ENCODE measurements at regions not wholly inside any gene's neighbourhood (a gene's known extent, or its start where the extent isn't known, plus 50 kb on each side); places are given as distances from the start of the nearest gene placed in this dataset.

- no peak for DNase-seq (ENCODE audit: low read depth)
- no peak for TF ChIP-seq CTCF (IDR thresholded peaks at IDR 0.05; ENCODE audit: insufficient read depth, low read depth, low read length, missing control alignments)
- H3K4me3 ChIP-seq (ENCODE audit: low read depth, low read length): no peak overlapping the region
These were observed 980.1 kb upstream of the POU3F3 start for GRCh38 chr2:103873716-103874351.

DNA sequence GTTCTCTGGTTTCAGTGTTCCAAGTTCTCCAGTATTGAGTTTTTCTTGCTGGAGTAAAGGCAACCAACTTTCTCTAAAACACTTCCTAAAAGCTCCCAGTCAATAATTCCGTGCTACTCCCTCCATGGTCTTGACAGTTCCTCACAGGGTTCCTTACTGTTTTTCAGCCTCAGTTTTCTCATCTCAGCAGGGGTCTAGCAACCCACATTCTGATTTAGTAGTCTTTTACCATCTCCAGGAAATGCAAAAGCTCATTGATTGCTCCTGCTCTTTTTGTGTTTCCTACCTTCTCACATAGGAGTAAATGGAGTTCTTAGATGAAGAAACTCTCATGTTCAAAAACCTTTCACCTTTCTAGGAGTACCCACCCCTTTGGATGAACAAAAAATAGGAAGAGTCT, 978.8 kb upstream of the POU3F3 start:
- no peak for DNase-seq (ENCODE audit: low read depth)
- TF ChIP-seq CTCF (IDR thresholded peaks at IDR 0.05; ENCODE audit: insufficient read depth, low read depth, low read length, missing control alignments): no peak
- H3K4me3 ChIP-seq (ENCODE audit: low read depth, low read length): no peak overlapping the region

DNA sequence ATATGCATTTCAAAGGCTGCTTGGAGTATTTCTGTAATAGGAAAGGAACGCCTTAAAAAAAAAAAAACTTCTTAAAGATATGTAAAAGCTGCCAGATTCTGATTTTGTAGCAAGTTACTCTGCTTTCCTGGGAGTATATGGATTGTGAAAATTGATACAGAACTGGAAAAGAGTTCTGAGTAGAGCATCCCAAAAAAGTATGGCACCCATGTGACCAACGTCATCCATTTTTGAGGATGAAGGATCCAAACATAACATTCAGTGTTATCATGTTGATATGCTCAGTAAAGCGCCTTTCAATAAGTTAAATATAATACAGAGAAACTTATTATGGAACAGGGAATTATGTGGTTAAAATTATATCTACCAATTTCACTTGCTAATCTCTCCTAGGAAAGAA, 978.4 kb upstream of the POU3F3 start:
- no peak overlapping the region for H3K4me3 ChIP-seq (ENCODE audit: low read depth, low read length)
- no peak for TF ChIP-seq CTCF (IDR thresholded peaks at IDR 0.05; ENCODE audit: insufficient read depth, low read depth, low read length, missing control alignments)
- DNase-seq (ENCODE audit: low read depth): no peak

- no peak for DNase-seq (ENCODE audit: low read depth)
- no peak overlapping the region for H3K4me3 ChIP-seq (ENCODE audit: low read depth, low read length)
- no peak for TF ChIP-seq CTCF (IDR thresholded peaks at IDR 0.05; ENCODE audit: insufficient read depth, low read depth, low read length, missing control alignments)
These were observed 977.3 kb upstream of the POU3F3 start for GRCh38 chr2:103876611-103877010.

DNA sequence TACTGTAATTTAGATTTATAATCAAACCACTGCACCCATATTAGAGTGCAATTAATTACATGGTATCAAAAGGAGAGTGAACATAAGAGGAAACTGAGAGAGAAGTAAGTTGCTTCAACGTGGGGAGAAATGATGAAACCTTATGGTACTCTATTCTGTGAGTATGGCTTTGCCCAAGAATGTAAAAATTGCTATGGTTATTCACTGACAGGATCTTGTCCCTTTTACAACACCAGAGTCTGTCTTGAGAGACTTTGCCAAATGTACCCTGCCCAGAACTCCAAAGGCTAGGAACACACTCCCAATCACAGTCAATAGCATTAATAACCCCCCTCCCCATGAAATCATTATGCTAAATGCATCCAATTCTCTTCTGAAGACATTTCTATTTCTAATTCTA, 974.8 kb upstream of the POU3F3 start:
- H3K4me3 ChIP-seq (ENCODE audit: low read depth, low read length): no peak overlapping the region
- no peak for DNase-seq (ENCODE audit: low read depth)
- TF ChIP-seq CTCF (IDR thresholded peaks at IDR 0.05; ENCODE audit: insufficient read depth, low read depth, low read length, missing control alignments): no peak

- TF ChIP-seq CTCF (IDR thresholded peaks at IDR 0.05; ENCODE audit: insufficient read depth, low read depth, low read length, missing control alignments): no peak
- no peak overlapping the region for H3K4me3 ChIP-seq (ENCODE audit: low read depth, low read length)
- no peak for DNase-seq (ENCODE audit: low read depth)
These were observed 973.7 kb upstream of the POU3F3 start for GRCh38 chr2:103880081-103880834.
